ENCODE measurements at regions not wholly inside any gene's neighbourhood (a gene's known extent, or its start where the extent isn't known, plus 50 kb on each side); places are given as distances from the start of the nearest gene placed in this dataset.

- 66% methylated on average over 10 of the region's 10 CpGs for WGBS, 2 donors
- DNase-seq (no peak), ATAC-seq (ENCODE audit: low FRiP score in 2 of 2) (peak in 1 of 2 donors; percentile 19)
- Histone ChIP-seq H3K4me3 (no peak overlapping the region), H3K36me3 (no peaks in the 10 kb centered on the region), H3K9me3 (no peaks in the 10 kb centered on the region), H3K27me3 (no peaks in the 10 kb centered on the region), H3K4me1 (no peaks in the 10 kb centered on the region), H3K27ac (no peak overlapping the region)
- TF ChIP-seq CTCF (IDR thresholded peaks at IDR 0.05) (no peak), EP300 (IDR thresholded peaks at IDR 0.05) (no peak), POLR2A (IDR thresholded peaks at IDR 0.05) (no peak), POLR2AphosphoS5 (IDR thresholded peaks at IDR 0.05) (no peak)
Measured at GRCh38 chr4:8671712-8672290, 79.2 kb downstream of the CPZ start.

Data from upper lobe of left lung (tissue), 6 donors.